ENCODE measurements at regions not wholly inside any gene's neighbourhood (a gene's known extent, or its start where the extent isn't known, plus 50 kb on each side); places are given as distances from the start of the nearest gene placed in this dataset.

DNA sequence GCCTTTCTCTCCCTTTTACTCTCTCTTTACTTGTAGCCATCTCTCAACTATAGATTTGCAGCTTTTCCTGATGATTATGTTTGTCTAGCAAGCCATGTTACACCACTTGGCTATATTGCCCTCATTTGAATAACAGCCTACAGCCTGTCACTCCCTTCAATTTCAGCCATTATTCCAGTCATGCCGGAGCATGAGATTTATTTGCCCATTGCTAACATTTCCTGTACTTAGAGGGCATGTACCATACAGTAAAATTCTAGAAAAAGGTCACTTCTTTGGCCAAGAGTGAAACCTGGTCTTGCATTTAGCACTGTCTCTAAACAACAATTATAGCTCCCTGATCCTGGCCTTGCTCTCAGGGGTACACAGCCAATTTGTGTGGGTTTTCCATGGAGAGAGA is 221.7 kb upstream of the TMC3 start:
- TF ChIP-seq CTCF (IDR thresholded peaks at IDR 0.05) (no peak), POLR2AphosphoS5 (IDR thresholded peaks at IDR 0.05) (no peak)

All from transverse colon (tissue), 4 donors.